Fibroblast of the aortic adventitia (primary cell): ENCODE measurements at regions not wholly inside any gene's neighbourhood (a gene's known extent, or its start where the extent isn't known, plus 50 kb on each side); places are given as distances from the start of the nearest gene placed in this dataset.
"Not testable (repeated sequence)": the region's sequence is repeated elsewhere in the genome, so short reads cannot be mapped to it uniquely, and the experiment has no call there.

Experiments used
- DNase-seq: peaks from one replicate; pipeline ENCODE4 v3.0.0-alpha.2; 2010; ENCODE audit warnings: low read depth
- H3K4me3 ChIP-seq: 2 replicates; pipeline ENCODE4 v1.5.1; 2011; ENCODE audit warnings: low read depth, mild to moderate bottlenecking, control low read depth, low read length, moderate library complexity
- TF ChIP-seq, protein P1 (sequence below): IDR thresholded peaks from 2 replicates; pipeline ENCODE4 v1.5.1; 2011; ENCODE audit warnings: mild to moderate bottlenecking, low read length, control low read depth, inconsistent platforms; ENCODE audit not compliant: insufficient read depth

DNA sequence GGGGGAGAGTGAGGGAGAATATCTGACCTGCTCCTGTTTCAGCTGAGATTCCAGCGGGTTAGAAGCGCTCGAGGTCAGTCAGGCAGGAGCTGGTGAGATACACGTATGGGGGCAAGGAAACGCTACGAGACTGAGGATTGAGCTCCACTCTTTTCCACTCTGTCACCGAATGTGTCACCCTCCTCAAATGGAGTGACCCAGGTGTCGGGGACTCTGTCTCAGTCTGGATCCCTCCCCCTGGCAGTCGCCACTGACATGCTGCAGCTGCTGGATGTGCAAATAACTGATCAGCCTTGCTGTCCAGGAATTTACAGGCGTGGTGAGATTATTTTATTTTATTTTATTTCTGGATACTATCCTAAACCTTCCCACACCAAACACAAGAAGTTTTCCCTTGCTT lies 100.9 kb upstream of the DPP6 start:
- TF ChIP-seq, protein P1, sequence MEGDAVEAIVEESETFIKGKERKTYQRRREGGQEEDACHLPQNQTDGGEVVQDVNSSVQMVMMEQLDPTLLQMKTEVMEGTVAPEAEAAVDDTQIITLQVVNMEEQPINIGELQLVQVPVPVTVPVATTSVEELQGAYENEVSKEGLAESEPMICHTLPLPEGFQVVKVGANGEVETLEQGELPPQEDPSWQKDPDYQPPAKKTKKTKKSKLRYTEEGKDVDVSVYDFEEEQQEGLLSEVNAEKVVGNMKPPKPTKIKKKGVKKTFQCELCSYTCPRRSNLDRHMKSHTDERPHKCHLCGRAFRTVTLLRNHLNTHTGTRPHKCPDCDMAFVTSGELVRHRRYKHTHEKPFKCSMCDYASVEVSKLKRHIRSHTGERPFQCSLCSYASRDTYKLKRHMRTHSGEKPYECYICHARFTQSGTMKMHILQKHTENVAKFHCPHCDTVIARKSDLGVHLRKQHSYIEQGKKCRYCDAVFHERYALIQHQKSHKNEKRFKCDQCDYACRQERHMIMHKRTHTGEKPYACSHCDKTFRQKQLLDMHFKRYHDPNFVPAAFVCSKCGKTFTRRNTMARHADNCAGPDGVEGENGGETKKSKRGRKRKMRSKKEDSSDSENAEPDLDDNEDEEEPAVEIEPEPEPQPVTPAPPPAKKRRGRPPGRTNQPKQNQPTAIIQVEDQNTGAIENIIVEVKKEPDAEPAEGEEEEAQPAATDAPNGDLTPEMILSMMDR: no peak
- DNase-seq: no peak
- H3K4me3 ChIP-seq: no peak overlapping the region

DNA sequence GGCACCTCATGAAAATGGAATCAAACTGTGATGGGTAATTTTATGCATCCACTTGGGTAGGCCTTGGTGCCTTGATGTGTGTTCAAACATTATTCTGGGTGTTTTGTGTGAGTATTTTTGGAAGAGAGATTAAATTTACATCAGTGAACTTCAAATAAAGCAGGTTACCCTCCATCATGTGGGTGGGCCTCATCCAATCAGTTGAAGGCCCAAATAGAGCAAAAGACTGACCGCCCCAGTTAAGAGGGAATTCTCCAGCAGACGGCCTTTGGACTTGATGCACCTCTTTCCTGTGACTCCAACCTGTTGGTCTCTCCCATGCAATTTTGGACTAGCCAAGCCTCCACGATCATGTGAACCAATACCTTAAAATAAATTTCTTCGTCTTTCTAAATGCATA lies 97.7 kb upstream of the DPP6 start:
- no peak overlapping the region for H3K4me3 ChIP-seq
- TF ChIP-seq, protein P1: no peak
- DNase-seq: no peak

DNA sequence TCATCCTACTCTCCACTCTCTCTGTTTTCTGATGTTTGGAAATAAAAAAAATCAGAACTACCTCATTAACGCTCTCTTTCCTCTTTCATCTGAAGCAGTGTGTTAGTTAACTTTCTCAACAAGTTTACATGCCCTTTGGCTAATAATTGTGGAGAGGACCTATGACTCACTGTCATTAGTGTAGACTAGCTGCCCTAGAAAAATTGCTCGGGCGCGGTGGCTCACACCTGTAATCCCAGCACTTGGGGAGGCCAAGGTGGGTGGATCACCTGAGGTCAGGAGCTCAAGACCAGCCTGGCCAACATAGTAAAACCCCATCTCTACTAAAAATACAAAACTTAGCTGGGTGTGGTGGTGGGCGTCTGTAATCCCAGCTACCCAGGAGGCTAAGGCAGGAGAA lies 94.5 kb upstream of the DPP6 start:
- not testable (repeated sequence) for H3K4me3 ChIP-seq, DNase-seq

DNA sequence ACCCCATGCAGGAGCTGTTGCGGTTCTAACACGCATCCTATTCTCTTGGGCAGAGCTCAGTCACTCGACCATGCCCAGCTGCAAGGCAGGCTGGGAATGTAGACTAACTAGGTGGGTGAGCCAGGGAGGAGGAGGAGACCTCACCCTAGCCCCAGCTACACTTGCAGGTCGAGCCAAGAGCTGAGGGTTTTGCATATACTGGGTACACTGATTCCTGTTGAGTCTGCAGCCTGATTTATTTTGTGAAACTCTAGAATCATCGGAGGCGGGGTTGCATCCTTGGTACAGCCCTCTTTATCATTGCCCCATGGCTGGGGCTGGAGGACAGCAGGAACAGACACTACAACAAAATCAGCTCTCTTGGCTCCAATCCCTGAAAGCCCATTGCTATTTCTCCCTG lies 93.8 kb upstream of the DPP6 start:
- DNase-seq, H3K4me3 ChIP-seq: not testable (repeated sequence)

DNA sequence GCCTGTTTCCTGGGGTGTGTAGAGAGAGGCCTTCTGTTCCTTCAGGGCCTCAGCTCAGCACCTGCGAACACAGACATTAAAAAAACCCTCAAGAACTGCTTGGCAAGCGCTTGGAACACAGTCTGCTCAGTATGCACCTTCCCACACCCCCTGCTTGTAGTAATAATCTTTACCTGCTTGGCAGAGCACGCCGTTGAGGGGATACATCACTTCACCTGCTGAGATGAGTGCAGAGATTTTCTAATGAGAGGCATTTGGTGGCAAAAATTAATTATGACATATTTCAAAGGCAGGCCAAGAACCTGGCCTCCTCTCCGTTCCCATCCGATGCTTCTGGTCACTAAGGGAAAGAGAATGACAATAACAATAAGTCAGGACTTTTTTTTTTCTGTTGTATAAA lies 93.4 kb upstream of the DPP6 start:
- not testable (repeated sequence) for DNase-seq

DNA sequence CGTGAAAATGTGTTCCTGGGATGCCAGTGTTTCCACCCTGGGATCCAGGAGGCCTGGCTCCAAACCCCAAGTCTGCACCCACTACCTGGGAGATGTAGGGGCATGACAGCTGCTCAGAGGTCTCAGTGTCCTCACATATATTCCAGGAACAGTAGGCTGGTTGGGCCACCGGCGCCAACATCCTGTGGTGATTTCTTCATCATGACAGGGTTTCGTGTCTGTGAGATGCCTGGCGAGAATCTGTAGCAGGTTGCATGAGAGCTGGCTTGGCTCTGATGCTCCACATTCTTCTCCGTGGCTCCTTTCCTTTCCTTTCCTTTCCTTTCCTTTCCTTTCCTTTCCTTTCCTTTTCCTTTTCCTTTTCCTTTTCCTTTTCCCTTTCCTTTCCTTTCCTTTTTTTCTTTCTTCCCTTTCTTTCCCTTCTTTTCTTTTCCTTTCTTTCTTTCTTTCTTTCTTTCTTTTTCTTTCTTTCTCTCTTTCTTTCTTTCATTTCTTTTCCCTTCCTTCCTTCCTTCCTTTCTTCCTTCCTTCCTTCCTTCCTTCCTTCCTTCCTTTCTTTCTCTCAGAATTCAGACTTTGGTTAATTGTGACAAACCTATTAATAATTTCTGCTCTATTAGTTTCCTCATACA lies 87.6 kb upstream of the DPP6 start:
- DNase-seq: not testable (repeated sequence)

More for the DNA sequence above, 93.4 kb upstream of the DPP6 start:
- H3K4me3 ChIP-seq: not testable (repeated sequence)

DNA sequence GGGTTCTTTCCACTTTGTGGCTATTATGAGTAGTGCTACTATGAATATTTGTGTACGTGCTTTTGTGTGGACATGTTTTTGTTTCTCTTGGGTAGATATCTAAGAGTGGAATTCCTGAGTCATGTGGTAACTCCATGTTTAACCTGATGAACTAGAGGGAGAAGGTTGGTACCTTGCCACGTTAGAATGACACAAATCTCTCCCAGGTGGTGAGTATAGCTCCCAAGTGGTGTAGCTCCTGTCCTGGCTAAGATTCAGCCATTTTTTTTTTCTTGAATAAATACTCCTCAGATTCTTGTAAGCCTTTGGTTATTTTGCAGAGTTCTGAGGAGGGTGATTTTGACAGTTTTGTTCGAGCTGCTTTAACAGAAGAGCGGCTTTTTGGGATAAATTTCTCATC lies 83.2 kb upstream of the DPP6 start:
- not testable (repeated sequence) for DNase-seq, H3K4me3 ChIP-seq

More for the DNA sequence above, 87.6 kb upstream of the DPP6 start:
- H3K4me3 ChIP-seq: not testable (repeated sequence)

DNA sequence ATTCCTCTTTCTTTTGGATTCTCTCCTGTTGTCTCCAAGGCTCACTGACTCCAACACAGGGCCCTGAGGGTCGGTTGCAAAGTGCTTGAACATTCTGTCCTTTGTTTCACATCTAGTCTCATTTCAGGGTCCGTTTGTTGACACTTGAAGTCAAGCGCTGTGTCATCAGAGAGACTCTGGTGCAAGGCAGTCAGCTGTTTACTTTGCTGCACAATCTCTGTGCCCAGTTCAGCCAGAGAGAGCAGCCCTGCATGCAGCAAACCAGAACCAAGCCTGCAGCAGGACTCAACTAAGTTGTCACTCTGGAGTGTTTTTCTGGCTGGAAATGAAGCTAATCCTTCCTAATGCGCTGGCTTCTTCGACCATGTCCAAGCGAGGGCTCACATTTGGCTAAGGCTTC lies 77.6 kb upstream of the DPP6 start:
- not testable (repeated sequence) for DNase-seq, H3K4me3 ChIP-seq

DNA sequence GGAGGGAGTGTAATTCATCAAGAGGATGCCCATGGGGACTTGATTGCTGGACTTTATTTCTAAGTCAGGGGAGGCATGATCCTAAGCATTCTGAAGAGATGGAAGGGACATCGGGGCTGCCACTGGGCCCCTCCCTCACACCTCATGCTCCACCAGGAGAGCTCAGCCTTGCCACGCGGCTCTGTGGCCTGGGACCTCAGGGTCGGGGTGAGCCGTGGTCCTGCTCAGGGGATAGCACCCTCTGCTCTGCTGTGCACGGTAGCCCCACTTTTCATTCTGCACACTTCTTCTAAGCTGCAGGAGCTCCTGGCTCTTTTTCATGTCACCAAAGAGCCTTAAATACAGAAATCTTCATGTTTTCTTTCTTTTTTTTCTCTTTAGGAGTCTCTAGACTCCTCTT lies 75.5 kb upstream of the DPP6 start:
- not testable (repeated sequence) for DNase-seq, H3K4me3 ChIP-seq

DNA sequence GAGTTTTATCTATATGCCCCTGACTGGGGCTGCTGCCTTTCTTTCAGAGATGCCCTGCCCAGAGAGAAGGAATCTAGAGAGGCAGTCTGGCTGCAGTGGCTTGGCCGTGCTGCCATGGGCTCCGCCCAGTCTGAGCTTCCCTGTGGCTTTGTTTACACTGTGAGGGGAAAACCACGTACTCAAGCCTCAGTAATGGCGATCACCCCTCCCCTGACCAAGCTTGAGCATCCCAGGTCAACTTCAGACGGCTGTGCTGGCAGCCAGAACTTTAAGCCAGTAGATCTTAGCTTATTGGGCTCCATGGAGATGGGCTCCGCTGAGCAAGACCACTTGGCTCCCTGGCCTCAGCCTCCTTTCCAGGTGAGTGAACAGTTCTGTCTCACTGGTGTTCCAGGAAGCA lies 69.0 kb upstream of the DPP6 start:
- DNase-seq, H3K4me3 ChIP-seq: not testable (repeated sequence)

DNA sequence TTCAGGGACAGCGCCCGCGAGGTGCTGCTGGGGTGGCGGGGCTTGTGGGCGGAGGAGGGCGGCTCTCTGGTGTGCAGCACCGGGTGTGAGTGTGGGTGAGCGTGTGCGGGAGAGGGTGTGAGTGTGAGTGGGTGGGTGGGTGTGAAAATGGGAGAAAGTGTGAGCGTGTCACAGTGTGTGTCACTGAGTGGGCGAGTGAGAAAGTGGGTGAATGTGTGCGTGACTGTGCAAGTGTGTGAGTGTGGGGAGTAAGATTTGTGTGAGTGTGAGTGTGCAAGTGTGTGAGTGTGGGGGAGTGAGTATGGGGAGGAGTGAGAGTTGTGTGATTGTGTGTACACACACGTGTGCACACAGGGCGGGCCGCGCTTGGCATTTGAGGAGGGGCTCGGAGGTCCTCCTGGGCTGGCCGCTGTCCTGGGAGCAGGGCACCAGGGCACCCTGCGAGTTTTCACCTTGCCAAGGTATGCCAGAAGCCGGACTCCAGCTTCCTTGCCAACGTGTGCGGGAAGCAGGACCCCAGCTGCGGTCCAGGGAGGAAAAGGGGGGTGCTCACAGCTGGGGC lies 63.1 kb upstream of the DPP6 start:
- not testable (repeated sequence) for H3K4me3 ChIP-seq, DNase-seq

DNA sequence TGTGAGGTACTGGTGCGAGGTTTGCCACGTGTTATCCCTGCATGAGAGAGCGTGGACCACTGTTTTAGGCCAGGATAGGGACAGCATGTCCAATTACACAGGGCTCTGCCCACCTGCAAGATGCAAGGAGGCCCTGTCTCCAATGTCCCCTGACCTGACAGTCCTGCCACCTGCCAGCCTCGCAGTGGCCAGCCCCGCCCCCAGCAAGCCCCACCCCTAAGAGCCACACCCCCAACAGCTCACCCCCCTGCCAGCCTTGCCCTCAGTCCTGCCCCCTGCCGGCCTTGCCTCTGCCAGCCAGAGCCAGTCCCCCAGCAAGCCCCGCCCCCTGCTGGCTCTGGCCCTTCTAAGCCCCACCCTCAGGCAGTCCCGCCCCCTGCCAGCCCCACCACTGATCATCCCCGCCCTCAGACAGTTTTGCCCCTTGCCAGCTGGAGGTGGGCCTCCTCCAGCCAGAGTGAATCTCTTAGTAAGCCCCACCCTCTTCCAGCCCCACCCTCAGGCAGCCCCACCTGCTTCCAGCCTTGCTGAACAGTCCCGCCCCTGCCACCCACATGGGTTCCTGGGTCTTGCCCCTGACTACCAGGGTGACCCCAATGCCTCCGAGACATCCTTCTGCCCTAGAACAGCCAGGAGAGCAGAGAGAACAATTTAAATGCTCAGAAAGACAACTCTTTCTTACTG lies 62.3 kb upstream of the DPP6 start:
- H3K4me3 ChIP-seq, DNase-seq: not testable (repeated sequence)

DNA sequence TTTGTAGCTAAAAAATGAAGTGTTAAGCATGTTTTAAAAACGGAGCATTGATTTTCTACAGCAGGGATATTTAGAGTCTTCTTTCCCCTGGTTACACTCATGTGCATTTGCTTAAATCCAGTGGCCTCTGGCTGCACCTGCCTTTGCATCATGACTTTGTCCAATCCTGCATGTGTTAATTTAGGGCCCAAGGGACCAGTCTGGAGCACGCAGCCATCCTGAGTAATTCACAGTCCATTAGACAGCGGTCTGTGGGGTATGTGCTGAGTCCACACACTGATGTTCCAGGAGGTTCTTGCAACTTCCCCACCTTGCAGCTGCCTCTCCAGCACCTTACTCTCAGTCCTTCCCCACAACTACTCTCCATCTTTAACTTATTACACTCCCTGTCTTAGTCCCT lies 60.7 kb upstream of the DPP6 start:
- H3K4me3 ChIP-seq, DNase-seq: not testable (repeated sequence)

DNA sequence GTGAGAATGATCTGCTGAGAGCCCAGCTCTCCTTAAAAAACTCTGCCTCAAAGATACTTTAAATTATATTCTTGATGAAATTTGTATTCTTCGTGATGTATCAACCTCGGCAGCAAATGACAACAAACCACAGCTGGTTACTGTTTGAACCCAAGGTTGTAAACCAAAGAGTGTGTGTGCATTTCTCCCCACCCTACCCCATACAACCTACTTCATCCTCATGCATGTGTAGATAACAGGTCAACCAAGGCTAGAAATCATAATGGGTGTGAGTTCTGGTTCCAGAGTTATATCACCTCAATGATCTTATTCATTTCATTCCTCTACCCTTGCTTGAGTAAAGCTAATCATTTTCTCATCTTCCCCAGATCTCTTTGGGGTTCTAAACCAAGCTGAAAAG lies 58.8 kb upstream of the DPP6 start:
- H3K4me3 ChIP-seq, DNase-seq: not testable (repeated sequence)

DNA sequence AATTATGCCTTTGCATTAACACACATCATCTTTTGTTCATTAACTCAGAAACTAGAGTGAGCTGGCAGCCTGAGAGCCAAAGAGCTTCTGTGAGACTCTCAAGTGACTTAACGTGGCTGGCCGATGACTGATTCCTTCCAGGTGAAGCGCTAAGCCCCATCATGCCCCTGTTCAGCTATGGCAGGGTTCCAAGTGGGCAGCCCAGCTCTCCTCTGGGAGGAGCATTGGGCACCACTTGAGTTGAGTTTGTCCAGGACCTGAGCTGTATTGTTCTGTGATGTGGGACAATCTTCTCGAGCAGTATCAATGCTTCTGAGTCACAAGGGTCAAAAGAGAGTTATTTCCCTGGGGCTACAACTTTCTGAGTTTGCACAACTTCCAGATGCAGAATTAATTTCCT lies 53.3 kb upstream of the DPP6 start:
- DNase-seq: not testable (repeated sequence)

More for the DNA sequence above, 53.3 kb upstream of the DPP6 start:
- H3K4me3 ChIP-seq: not testable (repeated sequence)
